CD4-positive, alpha-beta T cell treated with Interleukin-15 for 1 hour (primary cell): ENCODE measurements at regions not wholly inside any gene's neighbourhood (a gene's known extent, or its start where the extent isn't known, plus 50 kb on each side); places are given as distances from the start of the nearest gene placed in this dataset.

Experiments
- DNase-seq: peaks from one replicate; pipeline ENCODE4 v3.0.0-alpha.2; 2020

DNA sequence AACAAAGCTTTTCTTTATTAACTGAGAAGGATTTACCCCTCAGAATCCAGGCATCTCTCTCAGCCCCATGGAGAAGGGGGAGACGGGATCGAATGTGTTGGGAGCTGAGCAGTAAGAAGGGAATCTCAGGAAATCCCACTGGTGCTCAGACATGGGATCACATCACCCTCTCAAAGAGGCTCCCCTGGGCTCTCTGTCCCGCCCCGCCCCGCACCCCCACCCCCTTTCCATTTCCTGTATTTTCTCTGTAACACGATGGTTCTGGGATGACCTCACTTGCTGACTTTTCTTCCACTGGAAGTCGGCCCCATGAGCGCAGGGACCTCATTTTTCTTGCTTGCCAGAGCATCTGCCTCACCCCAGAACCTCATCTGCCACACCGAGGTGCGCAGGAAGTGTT is 96.7 kb upstream of the SLC22A11 start:
- no peak for DNase-seq

DNA sequence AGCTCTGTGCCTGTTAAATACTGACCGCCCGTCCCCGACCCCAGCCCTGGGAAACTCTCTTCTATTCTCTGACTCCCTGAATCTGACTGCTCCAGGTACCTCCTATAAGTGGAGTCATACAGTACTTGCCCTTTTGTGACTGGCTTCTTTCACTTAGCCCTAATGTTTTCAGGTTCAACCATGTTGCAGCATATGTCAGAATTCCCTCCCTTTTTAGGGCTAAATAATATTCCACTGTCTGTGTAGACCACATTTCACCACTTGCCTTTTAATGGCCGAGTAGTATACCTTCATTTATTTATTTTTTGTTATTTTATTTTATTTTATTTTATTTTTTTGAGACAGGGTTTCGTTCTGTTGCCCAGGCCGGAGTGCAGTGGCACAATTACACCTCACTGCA is 96.1 kb upstream of the SLC22A11 start:
- no peak for DNase-seq

DNA sequence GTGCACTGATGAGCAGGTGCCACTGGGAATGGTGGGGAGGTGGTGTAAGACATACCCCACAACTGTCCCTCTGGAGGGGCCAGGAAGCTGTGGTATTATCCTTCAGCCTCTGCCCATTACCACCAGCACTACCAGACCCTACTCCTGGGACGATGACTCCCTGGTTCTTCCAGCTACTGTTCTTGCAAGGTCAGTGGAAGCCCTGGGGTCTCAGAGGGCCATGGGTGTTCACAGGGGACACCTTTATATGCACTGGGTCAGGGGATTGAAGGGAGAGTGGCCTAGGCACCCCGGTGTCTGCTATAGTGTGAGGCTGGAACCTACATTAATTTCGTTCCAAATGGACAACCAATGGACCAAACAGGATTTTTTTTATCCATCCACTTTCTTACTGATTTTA is 94.7 kb upstream of the SLC22A11 start:
- DNase-seq = no peak

DNA sequence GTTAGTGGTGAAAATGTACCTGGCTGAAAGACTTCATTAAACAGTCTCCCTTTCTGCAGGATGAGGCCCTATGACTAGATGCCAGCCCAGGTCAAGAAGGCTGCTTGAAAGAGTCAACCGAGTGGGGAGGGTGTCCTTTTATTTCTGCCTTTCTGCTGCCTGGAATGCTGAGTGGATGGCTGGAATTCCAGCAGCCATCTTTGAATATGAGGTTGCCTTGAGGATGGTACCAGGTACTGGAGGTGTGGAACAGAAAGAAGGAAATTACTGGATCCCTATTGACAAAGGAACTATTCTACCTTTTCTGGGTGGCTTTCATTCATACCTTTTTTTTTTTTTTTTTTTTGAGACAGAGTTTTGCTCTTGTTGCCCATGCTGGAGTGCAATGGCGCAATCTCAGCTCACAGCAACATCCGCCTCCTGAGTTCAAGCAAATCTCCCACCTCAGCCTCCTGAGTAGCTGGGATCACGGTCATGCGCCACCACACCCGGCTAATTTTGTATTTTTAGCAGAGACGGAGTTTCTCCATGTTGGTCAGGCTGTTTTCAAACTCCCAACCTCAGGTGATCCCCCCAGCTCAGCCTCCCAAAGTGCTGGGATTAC is 89.5 kb upstream of the SLC22A11 start:
- DNase-seq = no peak

DNA sequence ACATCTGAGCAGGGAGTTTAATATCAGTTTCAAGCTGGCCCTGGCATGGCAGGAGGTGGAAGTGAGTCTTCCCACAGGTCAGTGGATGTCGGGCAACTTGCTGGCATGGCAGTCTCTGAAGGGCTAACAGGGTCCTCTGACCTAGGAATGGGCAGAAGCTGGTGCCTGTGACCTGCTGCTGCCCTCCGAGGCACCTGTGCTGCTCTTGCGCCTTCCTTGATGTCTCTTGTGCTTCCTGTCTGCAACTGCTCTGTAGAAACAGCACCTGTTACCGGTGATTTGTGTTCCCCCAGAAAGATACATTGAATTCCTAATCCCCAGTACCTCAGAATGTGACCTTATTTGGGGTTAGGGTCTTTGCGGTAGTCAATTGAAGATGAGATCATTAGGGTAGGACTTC is 86.5 kb upstream of the SLC22A11 start:
- DNase-seq = no peak

DNA sequence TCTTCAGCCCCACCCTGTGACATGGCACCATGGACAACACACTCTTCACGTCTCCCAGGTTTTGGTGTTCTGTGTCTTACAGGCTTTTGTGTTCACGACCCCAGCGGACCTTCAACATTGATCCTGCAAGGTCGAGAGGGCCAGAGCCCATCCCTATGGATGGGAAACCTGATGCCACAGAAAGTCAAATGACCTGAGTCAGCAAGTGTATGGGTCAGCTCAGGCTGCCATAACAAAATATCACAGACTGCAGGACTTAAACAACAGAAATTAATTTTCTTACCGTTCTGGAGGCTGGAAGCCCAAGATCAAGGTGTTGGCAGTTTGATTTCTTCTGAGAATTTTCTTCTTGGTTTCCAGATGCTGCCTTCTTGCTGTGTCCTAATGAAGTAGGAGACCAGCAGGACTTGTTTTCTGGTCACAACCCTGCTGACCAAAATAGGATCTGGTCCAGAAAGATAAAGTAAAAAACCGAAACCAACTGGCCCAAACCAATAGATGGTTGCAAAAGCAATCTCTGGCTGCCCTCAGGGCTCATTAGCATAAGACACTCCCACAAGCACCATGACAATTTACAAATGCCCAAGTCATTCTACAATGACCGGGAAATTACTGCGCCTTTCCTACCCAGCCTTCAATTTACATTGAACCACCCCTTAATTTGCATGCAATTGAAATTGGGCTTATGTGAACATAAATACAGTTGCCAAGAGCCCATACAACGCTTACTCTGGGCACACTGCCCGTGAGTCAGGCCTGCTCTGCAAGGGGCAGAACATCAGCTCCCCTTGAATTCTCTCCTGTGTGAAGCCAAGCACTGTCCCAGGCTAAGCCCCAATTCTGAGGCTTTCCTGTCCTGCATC is 82.9 kb upstream of the SLC22A11 start:
- DNase-seq = no peak

DNA sequence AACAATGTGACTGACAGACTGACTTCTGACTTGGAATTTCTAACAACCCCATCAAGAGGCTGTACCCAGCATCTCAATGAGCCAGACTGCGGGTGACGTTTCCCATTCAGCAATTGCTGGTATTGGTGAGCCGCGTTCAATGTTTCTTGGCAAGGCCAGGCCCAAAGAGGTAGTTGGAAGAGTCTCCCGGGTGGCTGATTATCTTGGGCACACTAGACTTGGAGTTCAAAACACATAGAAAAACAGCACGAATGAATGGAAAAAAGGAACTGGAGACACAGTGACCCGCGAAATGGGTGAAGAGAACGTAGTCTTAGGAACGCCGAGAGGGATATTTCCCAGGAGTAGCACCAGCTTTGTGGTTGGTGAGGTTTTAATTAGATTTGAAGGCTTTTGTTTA is 81.1 kb upstream of the SLC22A11 start:
- DNase-seq = no peak

DNA sequence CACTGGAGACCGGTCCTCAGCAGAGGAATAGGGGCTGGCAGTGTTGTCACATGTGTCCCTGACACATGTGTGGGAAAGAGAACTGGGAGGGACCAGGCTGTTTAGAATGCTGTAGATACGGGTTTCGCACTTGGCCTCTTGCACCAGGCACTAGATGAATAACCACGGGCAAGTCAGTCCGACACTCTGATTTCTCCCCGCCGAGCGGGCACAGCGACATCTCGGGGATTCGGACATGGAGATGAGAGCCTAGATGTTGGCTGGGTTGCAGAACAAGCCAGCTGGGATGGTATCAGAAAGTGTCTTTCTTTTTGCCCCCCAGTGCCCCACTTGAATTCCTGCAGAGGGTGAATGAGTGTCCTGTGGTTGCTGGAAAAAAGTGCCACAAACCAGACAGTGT is 80.6 kb upstream of the SLC22A11 start:
- no peak for DNase-seq

DNA sequence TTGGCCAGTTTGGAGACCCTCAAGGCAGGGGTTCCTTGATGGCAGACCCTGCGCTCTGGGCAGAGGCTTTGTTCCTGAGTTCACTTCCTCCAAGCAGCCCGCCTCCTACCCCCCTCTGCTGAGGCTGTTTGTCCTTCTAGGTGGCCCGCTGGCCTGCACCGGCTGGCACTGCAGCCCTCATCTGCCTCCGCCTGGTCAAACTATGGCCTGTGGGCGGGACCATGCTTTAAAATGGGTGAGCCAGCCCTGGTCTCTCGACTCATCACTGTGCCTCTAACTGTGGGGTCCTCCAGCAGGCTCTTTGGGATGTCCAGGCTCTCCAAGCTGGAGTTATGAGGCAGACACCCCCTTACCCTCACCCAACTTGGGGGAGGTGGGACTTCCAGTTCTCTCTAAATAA is 78.9 kb upstream of the SLC22A11 start:
- DNase-seq = no peak

DNA sequence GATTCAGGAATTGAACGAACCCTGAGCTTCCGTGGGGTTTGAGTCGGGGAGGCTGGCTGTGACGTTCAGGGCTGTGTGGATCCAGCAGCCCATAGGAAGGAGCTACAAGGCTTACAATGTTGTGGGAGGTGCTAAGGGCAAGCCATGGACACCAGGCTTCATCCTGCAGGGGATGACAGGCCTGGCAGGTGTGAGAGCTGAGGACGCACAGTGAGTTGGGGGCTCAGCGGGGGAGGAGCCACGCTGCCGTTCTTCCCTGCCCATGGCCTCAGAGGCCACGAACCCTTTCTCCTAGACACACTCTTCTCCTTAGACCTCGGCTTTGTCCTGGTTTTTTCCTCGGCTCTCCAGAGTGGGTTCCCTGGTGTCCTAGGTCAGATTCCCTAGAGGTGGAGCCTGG is 78.1 kb upstream of the SLC22A11 start:
- no peak for DNase-seq

DNA sequence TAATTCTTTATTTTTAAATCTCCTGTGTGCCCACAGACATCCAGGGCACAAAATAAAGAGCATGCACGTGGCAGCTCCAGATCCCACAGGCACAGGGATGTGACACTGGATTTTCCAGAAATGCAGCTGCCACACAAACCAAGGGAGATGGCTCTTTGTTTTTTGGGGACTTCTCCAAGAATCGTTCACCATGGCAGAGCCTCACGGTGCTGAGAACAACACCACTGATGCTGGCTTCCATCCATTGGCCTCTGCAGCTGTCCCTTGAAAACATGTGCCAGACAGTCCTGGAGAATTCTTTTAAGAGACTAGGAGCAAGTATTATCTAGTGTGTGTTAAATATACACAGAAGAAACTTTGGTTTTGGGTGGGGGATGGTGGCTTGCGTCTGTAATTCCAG is 73.2 kb upstream of the SLC22A11 start:
- DNase-seq = no peak

DNA sequence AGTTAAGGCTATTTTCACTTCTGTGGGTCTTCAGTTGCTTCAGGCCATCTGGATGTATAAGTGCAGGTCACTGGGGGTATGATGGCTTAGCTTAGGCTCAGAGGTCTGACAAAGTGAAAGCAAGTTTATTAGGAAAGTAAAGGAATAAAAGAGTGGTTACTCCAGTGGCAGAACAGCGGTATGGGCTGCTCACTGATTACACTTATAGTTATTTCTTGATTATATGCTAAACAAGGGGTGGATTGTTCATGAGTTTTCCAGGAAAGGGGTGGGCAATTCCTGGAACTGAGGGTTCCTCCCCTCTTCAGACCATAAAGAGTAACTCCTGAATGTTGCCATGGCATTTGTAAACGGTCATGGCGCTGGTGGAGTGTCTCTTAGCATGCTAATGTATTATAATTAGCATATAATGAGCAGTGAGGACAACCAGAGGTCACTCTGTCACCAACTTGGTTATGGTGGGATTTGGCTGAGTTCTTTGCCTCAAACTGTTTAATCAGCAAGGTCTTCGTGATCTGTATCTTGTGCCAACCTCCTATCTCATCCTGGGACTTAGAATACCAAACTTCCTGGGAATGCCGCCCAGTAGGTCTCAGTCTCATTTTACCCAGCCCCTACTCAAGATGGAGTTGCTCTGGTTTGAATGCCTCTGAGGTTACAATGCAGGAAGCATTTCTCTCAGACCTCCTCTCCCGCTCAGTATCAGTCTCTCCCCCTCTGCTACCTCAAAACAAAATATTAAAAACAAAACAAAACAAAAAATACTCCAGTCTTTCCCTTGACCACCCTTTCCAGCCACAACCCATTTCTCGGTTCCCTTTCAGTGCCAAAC is 71.3 kb upstream of the SLC22A11 start:
- DNase-seq = no peak

DNA sequence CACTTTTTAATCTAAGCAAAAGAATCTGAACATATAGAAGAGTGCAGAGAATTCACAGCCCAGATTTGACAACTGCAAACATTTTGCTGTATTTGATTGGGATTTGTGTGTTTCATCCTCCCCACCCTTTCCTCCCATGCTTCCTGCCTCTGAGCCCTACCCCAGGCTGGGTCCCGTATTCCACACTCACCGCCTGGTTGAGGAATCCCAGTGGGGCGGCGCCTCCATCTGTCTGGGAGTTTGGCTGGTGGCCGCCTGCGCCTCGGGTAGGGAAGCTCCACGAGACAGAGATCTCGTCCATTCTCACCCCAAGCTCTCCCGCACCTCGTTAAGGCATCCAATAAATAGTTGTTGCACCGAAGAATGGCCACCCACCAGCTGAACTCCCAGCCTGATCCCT is 70.7 kb upstream of the SLC22A11 start:
- no peak for DNase-seq

DNA sequence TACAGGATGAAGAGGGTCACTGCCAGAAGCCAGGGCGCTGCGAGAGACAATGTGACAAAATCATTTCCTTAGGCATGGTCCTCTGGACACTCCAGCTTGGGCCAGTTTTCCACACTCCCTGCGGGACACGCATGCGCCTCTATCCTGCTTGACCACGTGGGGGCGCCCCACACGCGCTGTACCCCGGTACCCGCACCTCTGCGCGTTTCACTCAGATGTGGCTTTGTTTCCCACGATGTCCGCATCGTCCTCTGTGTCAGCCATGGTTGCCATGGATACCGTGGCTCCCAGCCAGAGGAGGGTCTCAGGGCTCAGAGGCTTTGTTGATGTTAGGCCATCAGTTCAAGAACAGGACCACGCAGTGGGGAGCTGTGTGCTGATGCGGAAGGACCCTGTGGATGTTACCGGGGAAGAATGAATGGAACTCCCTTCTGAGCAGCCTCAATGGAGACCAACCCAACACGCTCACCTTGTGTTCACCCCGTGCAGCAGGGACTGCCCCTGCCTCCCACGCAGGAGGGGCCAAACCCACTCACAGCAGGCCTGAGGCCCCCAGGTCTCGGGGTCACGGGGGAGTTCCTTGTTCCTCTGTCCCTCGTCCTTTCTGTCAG is 65.8 kb upstream of the SLC22A11 start:
- DNase-seq = peak; percentile 33

DNA sequence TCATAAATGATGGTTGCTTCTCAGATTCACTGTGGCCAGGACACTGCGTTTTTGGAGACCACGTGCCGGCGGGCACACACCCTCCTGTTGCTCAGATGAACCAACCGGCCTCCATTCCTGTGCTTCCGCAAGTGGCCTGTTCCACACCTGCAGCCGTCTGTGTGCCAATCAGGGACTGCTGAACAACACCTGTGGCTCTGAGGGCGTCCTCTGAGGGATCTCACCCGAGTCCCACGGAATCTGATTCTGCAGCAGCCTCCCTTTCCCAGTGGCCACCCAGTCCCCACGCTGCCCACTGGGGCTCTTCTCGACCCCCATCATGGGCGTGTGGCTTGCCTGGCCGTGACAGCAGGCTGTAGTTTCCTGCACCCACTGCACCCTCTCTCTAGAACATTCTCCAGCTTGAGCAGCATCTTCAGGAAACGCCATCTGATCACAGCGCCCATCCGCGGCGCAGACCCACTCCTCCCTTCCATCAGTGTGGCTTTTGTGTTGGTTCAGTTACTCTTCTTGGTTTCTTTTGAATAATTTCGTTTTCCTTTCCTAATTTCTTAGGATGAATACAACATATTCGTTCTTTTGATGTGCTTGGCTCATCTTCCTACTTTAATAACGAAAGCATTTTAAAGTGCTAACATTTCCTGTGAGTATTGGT is 65.1 kb upstream of the SLC22A11 start:
- DNase-seq = no peak

DNA sequence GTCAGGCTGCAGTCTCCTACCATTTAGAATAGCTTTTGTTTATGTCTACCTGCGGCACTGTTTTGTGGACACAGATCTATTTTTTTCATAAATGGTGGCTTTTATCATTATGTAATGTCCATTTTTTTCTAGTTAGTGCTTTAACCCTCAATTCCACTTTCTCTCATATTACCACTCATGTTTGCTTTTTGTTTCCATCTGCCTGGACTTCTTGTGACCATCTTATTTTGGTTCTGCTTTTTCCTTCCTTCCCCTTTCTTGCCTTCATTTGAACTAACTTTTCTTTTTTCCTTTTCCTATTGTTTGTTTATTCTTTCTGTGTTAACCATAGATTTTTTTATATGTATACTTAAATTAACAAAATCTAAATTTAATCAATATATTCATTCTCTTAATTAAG is 63.2 kb upstream of the SLC22A11 start:
- DNase-seq = no peak

DNA sequence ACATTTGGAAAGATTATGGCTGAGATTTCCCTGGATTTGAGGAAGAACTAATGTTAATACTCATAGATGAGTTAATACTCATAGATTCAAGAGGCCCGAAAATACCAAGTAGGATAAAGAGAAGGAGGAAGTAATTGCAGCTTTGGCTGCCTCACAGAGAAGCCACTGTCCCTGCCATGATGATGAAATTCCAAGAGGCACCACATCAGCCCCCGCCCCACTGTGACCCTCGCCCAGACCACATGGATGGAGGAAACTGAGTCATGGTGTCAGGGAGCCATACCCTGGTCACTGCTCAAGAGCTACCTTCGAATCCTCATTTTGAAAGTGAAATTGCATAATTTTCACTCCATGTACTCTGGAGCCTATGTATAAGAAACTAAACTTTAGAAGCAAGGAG is 57.6 kb upstream of the SLC22A11 start:
- DNase-seq = peak; percentile 34

DNA sequence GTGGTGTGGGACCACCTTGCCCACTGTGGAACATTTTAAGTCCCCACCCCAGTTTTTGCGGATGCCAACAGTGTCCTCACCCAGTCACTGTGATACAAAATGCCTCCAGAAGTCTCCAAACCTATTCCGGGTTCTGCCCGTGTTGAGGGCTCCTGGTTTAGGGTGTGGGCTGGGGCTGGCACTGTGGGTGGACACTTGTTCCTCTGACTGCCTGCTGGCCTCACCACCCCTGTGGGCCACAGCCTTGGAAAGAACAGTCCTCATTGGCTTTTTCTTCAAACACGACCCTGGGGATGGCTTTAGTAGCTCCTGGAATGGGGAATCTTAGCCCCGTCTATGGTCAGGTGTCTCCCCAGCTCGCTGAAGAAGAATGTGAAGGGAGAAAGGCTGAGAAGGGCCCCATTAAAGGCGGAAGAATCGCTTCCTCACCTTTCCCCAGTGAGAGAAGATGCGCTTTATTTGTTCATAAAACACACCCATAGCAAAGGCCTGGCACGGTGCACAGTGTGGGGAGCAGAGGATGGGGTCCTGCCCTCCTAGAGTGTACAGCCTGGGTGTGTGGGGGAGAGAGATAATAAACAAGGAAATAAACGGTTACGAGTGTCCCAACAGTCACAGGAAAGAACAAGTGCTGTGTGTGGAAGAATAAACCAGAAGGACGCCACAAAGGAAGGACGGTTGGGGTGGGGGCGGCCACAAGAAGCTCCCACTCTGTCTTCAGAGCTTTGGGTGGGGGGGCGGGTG is 56.3 kb upstream of the SLC22A11 start:
- DNase-seq = no peak

DNA sequence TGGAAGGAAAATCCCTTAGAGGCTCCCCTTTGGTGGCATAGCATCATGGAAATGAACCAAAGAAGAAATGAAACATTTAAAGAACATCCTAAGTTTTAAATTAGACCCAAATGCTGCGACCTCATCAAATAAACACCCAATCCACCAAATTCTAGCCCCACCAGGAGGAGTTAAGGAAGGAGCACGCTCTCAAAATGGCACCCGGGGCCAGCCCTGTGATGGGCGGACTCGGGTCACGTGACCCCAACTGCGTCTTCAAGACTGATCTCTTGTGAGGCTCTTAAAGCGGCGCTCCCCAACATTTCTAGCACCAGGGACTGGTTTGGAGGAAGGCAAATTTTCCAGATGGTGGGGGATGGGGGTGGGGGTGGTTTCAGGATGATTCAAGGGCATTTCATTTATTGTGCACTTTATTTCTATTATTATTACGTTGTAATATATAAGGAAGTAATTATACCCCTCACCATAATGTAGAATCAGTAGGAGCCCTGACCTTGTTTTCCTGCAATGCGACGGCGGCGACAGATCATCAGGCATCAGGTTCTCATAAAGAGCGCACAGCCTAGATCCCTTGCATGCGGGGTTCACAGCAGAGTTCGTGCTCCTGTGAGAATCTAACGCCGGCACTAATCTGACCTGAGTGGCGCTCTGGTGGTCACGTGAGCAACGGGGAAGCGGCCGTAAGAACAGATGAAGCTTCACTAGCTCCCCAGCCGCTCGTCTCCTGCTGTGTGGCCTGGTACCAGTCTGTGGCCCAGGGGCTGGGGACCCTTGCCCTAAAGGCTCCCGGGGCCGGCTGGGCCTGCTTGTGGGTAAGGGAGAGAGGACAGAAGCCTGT is 55.3 kb upstream of the SLC22A11 start:
- DNase-seq = no peak

DNA sequence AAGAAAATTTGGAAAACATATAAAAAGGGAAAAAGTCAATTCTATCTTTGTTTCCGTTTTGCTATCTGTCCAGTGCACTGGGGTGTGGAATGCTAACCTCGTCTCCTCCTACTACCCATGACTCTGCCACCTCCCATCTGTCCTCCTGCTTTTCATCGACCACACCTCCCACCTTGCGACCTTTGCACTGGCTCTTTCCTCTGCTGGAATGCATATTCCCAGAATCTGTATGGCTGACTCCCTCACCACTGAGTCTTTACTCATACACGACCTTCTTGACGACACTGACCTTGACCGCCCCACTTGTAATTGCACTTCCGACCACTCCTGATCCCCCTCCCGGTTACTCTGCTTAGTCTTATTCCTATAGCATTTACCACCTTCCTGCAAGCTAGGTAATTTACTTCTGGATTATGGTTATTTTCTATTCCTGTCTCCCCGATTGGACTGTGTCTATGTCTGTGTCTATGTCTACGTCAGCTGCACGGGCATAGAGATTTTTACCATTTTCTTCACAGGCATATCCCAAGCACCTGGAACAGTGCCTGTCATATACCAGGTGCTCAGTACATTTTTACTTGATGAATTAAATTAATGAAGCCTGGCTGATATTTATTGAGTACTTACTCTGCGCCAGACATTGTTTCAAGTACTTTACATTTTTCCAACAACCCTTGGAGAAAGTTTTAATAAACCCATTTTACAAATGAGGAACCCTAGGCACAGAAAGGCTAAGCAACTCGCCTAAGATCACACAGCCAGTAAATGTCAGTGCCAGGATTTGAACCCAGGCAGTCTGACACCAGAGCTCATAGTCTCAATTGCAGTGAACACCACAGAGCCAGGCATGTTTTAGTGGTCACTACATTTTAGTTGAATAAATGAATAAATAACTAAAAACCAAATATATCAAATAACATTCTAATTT is 54.0 kb upstream of the SLC22A11 start:
- no peak for DNase-seq
